Stromal cell of bone marrow (primary cell): ENCODE measurements at regions not wholly inside any gene's neighbourhood (a gene's known extent, or its start where the extent isn't known, plus 50 kb on each side); places are given as distances from the start of the nearest gene placed in this dataset.
A peak's percentile ranks its signal among the peaks of the same experiment; 100 is the strongest.

Experiments
- DNase-seq: peaks from one replicate; pipeline ENCODE4 v3.0.0-alpha.2; 2012; ENCODE audit warnings: low read depth

GRCh38 chrX:39442332-39442731 is 641.1 kb downstream of the MID1IP1 start:
- no peak for DNase-seq

GRCh38 chrX:39443240-39443639 is 642.0 kb downstream of the MID1IP1 start:
- no peak for DNase-seq

- no peak for DNase-seq
Observed at GRCh38 chrX:39445336-39445735, 644.1 kb downstream of the MID1IP1 start.

- no peak for DNase-seq
Observed at GRCh38 chrX:39449352-39449751, 648.1 kb downstream of the MID1IP1 start.

GRCh38 chrX:39450234-39450977 is 647.4 kb downstream of the BCOR start:
- DNase-seq = no peak

- DNase-seq = no peak
Observed at GRCh38 chrX:39451046-39451445, 646.7 kb downstream of the BCOR start.

GRCh38 chrX:39452401-39452800 is 645.4 kb downstream of the BCOR start:
- DNase-seq = no peak

- DNase-seq = no peak
Observed at GRCh38 chrX:39453889-39454621, 643.7 kb downstream of the BCOR start.

- no peak for DNase-seq
Observed at GRCh38 chrX:39456894-39457604, 640.7 kb downstream of the BCOR start.

- DNase-seq = no peak
Observed at GRCh38 chrX:39458779-39459178, 639.0 kb downstream of the BCOR start.

GRCh38 chrX:39459204-39459603 is 638.6 kb downstream of the BCOR start:
- DNase-seq = no peak

- no peak for DNase-seq
Observed at GRCh38 chrX:39459952-39460351, 637.8 kb downstream of the BCOR start.

GRCh38 chrX:39460499-39460898 is 637.3 kb downstream of the BCOR start:
- no peak for DNase-seq

GRCh38 chrX:39462835-39463234 is 634.9 kb downstream of the BCOR start:
- no peak for DNase-seq

- DNase-seq = no peak
Observed at GRCh38 chrX:39464253-39464652, 633.5 kb downstream of the BCOR start.

- DNase-seq = no peak
Observed at GRCh38 chrX:39465467-39465866, 632.3 kb downstream of the BCOR start.

- DNase-seq = no peak
Observed at GRCh38 chrX:39465906-39466305, 631.9 kb downstream of the BCOR start.

- DNase-seq = no peak
Observed at GRCh38 chrX:39469126-39469525, 628.6 kb downstream of the BCOR start.

GRCh38 chrX:39470588-39471407 is 627.0 kb downstream of the BCOR start:
- DNase-seq = peak; percentile 21

GRCh38 chrX:39472161-39472560 is 625.6 kb downstream of the BCOR start:
- no peak for DNase-seq

- DNase-seq = no peak
Observed at GRCh38 chrX:39473812-39474211, 623.9 kb downstream of the BCOR start.

GRCh38 chrX:39475372-39475771 is 622.4 kb downstream of the BCOR start:
- no peak for DNase-seq
